ENCODE measurements at regions not wholly inside any gene's neighbourhood (a gene's known extent, or its start where the extent isn't known, plus 50 kb on each side); places are given as distances from the start of the nearest gene placed in this dataset.

GRCh38 chr2:236739663-236740062 is 170.0 kb downstream of the ACKR3 start:
- Mint-ChIP-seq H3K27ac (ENCODE audit: low read depth, unreplicated experiment) (no peak overlapping the region), H3K27me3 (ENCODE audit: insufficient read depth, unreplicated experiment) (no peaks in the 10 kb centered on the region), H3K4me1 (ENCODE audit: insufficient read depth, unreplicated experiment) (peaks cover 16% of the 10 kb centered on the region), H3K9me3 (ENCODE audit: unreplicated experiment) (peaks cover 13% of the 10 kb centered on the region), H3K4me3 (ENCODE audit: unreplicated experiment) (no peak overlapping the region), H3K36me3 (ENCODE audit: insufficient read depth, unreplicated experiment) (no peaks in the 10 kb centered on the region)
- no peak for DNase-seq (ENCODE audit: unreplicated experiment)
- intact Hi-C loops (cut with micrococcal nuclease) = no loop called here
- CTCF ChIA-PET = no interaction called here
- POLR2A ChIA-PET = interaction anchor here (0.6 to 0.7 kb wide), 2 partner anchors 213 to 359 kb away, joined by 3 to 4 read pairs; no protein-coding TSS in a partner anchor
- BruUV-seq (replicated peaks) = no TSS peak
- TF ChIP-seq CTCF (IDR thresholded peaks at IDR 0.05; ENCODE audit: unreplicated experiment) = no peak

GRCh38 chr2:236740506-236740905 is 170.9 kb downstream of the ACKR3 start:
- H3K27ac Mint-ChIP-seq (ENCODE audit: low read depth, unreplicated experiment) = no peak overlapping the region
- peaks cover 13% of the 10 kb centered on the region for H3K9me3 Mint-ChIP-seq (ENCODE audit: unreplicated experiment)
- DNase-seq (ENCODE audit: unreplicated experiment) = no peak
- H3K4me3 Mint-ChIP-seq (ENCODE audit: unreplicated experiment) = no peak overlapping the region
- BruUV-seq (replicated peaks) = no TSS peak
- peaks cover 24% of the 10 kb centered on the region for H3K4me1 Mint-ChIP-seq (ENCODE audit: insufficient read depth, unreplicated experiment)
- H3K27me3 Mint-ChIP-seq (ENCODE audit: insufficient read depth, unreplicated experiment) = no peaks in the 10 kb centered on the region
- H3K36me3 Mint-ChIP-seq (ENCODE audit: insufficient read depth, unreplicated experiment) = no peaks in the 10 kb centered on the region
- TF ChIP-seq CTCF (IDR thresholded peaks at IDR 0.05; ENCODE audit: unreplicated experiment) = no peak
- POLR2A ChIA-PET = no interaction called here
- CTCF ChIA-PET = no interaction called here
- intact Hi-C loops (cut with micrococcal nuclease) = no loop called here

- no peak overlapping the region for H3K4me3 Mint-ChIP-seq (ENCODE audit: unreplicated experiment)
- peaks cover 10% of the 10 kb centered on the region for H3K9me3 Mint-ChIP-seq (ENCODE audit: unreplicated experiment)
- no peaks in the 10 kb centered on the region for H3K36me3 Mint-ChIP-seq (ENCODE audit: insufficient read depth, unreplicated experiment)
- H3K27me3 Mint-ChIP-seq (ENCODE audit: insufficient read depth, unreplicated experiment) = no peaks in the 10 kb centered on the region
- H3K27ac Mint-ChIP-seq (ENCODE audit: low read depth, unreplicated experiment) = no peak overlapping the region
- peaks cover 39% of the 10 kb centered on the region for H3K4me1 Mint-ChIP-seq (ENCODE audit: insufficient read depth, unreplicated experiment)
- BruUV-seq (replicated peaks) = no TSS peak
- intact Hi-C loops (cut with micrococcal nuclease) = no loop called here
- peak; percentile 23 for DNase-seq (ENCODE audit: unreplicated experiment)
- no peak for TF ChIP-seq CTCF (IDR thresholded peaks at IDR 0.05; ENCODE audit: unreplicated experiment)
- CTCF ChIA-PET = interaction anchor here (0.6 to 0.8 kb wide), 3 partner anchors 284 to 769 kb away, joined by 3 read pairs; no protein-coding TSS in a partner anchor
- POLR2A ChIA-PET = interaction anchor here (0.7 to 1.8 kb wide), 7 partner anchors 11 to 100 kb away, joined by 3 to 7 read pairs (median 3); no protein-coding TSS in a partner anchor
Observed at GRCh38 chr2:236743039-236743920, 173.7 kb downstream of the ACKR3 start.

GRCh38 chr2:236743921-236744280 is 174.3 kb downstream of the ACKR3 start:
- H3K36me3 Mint-ChIP-seq (ENCODE audit: insufficient read depth, unreplicated experiment) = no peaks in the 10 kb centered on the region
- CTCF ChIA-PET = interaction anchor here (0.7 kb wide), 1 partner anchor 283 kb away, joined by 3 read pairs; no protein-coding TSS in a partner anchor

More at GRCh38 chr2:236743921-236744280, 174.3 kb downstream of the ACKR3 start:
- no peak for TF ChIP-seq CTCF (IDR thresholded peaks at IDR 0.05; ENCODE audit: unreplicated experiment)
- Mint-ChIP-seq H3K9me3 (ENCODE audit: unreplicated experiment) (peaks cover 4% of the 10 kb centered on the region), H3K27ac (ENCODE audit: low read depth, unreplicated experiment) (no peak overlapping the region), H3K27me3 (ENCODE audit: insufficient read depth, unreplicated experiment) (no peaks in the 10 kb centered on the region), H3K4me3 (ENCODE audit: unreplicated experiment) (no peak overlapping the region), H3K4me1 (ENCODE audit: insufficient read depth, unreplicated experiment) (peaks cover 45% of the 10 kb centered on the region)
- intact Hi-C loops (cut with micrococcal nuclease) = no loop called here
- BruUV-seq (replicated peaks) = no TSS peak
- no peak for DNase-seq (ENCODE audit: unreplicated experiment)
- POLR2A ChIA-PET = interaction anchor here (0.7 to 1.8 kb wide), 10 partner anchors 11 to 101 kb away, joined by 3 to 7 read pairs (median 3); no protein-coding TSS in a partner anchor

All from MCF 10A (cell line).